Fibroblast of lung (primary cell): ENCODE measurements at regions not wholly inside any gene's neighbourhood (a gene's known extent, or its start where the extent isn't known, plus 50 kb on each side); places are given as distances from the start of the nearest gene placed in this dataset.

Source experiments
- DNase-seq, 2 donors: peaks; one replicate each; pipeline versions ENCODE4 v3.0.0 to v3.0.0-alpha.2; 2010; ENCODE audit warnings: low read depth in 2 of 2
- H2AFZ ChIP-seq: 2 replicates; pipeline ENCODE4 v1.5.1; 2012; ENCODE audit warnings: low read length, control low read depth, inconsistent platforms
- H3K27ac ChIP-seq: 2 replicates; pipeline ENCODE4 v1.5.1; 2011; ENCODE audit warnings: low read length, control low read depth; ENCODE audit not compliant: insufficient read depth
- H3K27me3 ChIP-seq: 2 replicates; pipeline ENCODE4 v1.5.1; 2011; ENCODE audit warnings: mild to moderate bottlenecking, low read length; ENCODE audit not compliant: control insufficient read depth, insufficient read depth
- H3K36me3 ChIP-seq: 2 replicates; pipeline ENCODE4 v1.5.1; 2011; ENCODE audit warnings: low read length; ENCODE audit not compliant: control insufficient read depth, insufficient read depth
- H3K4me1 ChIP-seq: 2 replicates; pipeline ENCODE4 v1.5.1; 2011; ENCODE audit warnings: low read length; ENCODE audit not compliant: control insufficient read depth, insufficient read depth; ENCODE audit errors: extremely low read depth
- H3K4me2 ChIP-seq: 2 replicates; pipeline ENCODE4 v1.5.1; 2011; ENCODE audit warnings: low read length, control low read depth; ENCODE audit not compliant: insufficient read depth; ENCODE audit errors: extremely low read depth
- H3K4me3 ChIP-seq, 4 experiments: fragments of 200-600 bp in 1 of 4; sonication (generic) in 1 of 4; replicated peaks in 1 of 4; 2 replicates each; pipeline ENCODE4 v1.5.1; 2011 to 2016; ENCODE audit warnings: low read length in 4 of 4, low read depth in 3 of 4, mild to moderate bottlenecking in 3 of 4, control low read depth in 2 of 4, inconsistent platforms in 1 of 4, mixed read lengths in 1 of 4; ENCODE audit not compliant: insufficient read depth in 1 of 4; ENCODE audit errors: control extremely low read depth in 1 of 4
- H3K79me2 ChIP-seq: 2 replicates; pipeline ENCODE4 v1.5.1; 2012; ENCODE audit warnings: mild to moderate bottlenecking, low read length, inconsistent platforms; ENCODE audit not compliant: control insufficient read depth, insufficient read depth
- H3K9ac ChIP-seq: 2 replicates; pipeline ENCODE4 v1.5.1; 2011; ENCODE audit warnings: mild to moderate bottlenecking, low read length, control low read depth; ENCODE audit not compliant: insufficient read depth
- H3K9me3 ChIP-seq: 2 replicates; pipeline ENCODE4 v1.5.1; 2012; ENCODE audit warnings: low read depth, low read length; ENCODE audit not compliant: control insufficient read depth, insufficient read depth
- H4K20me1 ChIP-seq: 2 replicates; pipeline ENCODE4 v1.5.1; 2011; ENCODE audit warnings: low read length; ENCODE audit not compliant: control insufficient read depth, insufficient read depth; ENCODE audit errors: extremely low read depth
- CTCF ChIP-seq, 2 donors: IDR thresholded peaks in 1 of 2; conservative IDR thresholded peaks in 1 of 2; 1 replicate in 1 of 2; 2 replicates in 1 of 2; pipeline ENCODE4 v1.5.1; 2011 to 2012; ENCODE audit warnings: low read length in 2 of 2, control low read depth in 1 of 2, inconsistent platforms in 1 of 2, low read depth in 1 of 2, mild to moderate bottlenecking in 1 of 2
- EZH2 ChIP-seq: IDR thresholded peaks from 2 replicates; pipeline ENCODE4 v1.5.1; 2012; ENCODE audit warnings: low read length, control low read depth, mild to moderate bottlenecking; ENCODE audit errors: missing control alignments

DNA sequence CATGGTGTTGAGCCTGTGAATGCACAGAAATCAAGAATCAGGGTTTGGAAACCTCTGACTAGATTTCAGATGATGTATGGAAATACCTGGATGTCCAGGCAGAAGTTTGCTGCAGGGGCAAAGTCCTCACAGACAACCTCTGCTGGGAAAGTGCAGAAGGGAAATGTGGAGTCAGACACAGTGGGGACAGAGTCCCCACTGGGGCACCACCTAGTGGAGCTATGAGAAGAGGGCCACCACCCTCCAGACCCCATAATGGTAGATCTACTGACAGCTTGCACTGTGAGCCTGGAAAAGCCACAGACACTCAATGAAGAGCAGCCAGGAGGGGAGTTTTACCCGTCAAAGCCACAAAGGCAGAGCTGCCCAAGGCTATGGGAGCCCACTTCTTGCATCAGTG lies 181.9 kb upstream of the SEMA6A start:
- Histone ChIP-seq H3K36me3 (no peaks in the 10 kb centered on the region), H3K27me3 (no peaks in the 10 kb centered on the region), H4K20me1 (no peaks in the 10 kb centered on the region), H3K4me1 (no peaks in the 10 kb centered on the region), H3K9me3 (no peaks in the 10 kb centered on the region), H3K4me2 (no peak overlapping the region), H3K27ac (no peak overlapping the region), H2AFZ (no peak overlapping the region), H3K9ac (no peak overlapping the region), H3K79me2 (no peaks in the 10 kb centered on the region), H3K4me3 (no peak overlapping the region)
- no peak for DNase-seq
- no peak for TF ChIP-seq CTCF (conservative IDR thresholded peaks at IDR 0.05 in 1 of 2, IDR thresholded peaks at IDR 0.05 in 1 of 2; ENCODE audit: low read depth in 1 of 2, low read length in 2 of 2)
- TF ChIP-seq EZH2, result no peak

GRCh38 chr5:116754556-116754955 lies 179.9 kb upstream of the SEMA6A start:
- Histone ChIP-seq H3K27ac (no peak overlapping the region), H3K9me3 (no peaks in the 10 kb centered on the region), H3K36me3 (no peaks in the 10 kb centered on the region), H2AFZ (no peak overlapping the region), H3K4me1 (no peaks in the 10 kb centered on the region), H4K20me1 (no peaks in the 10 kb centered on the region), H3K79me2 (no peaks in the 10 kb centered on the region), H3K4me3 (no peak overlapping the region), H3K27me3 (no peaks in the 10 kb centered on the region), H3K9ac (no peak overlapping the region), H3K4me2 (no peak overlapping the region)
- no peak for DNase-seq
- TF ChIP-seq CTCF (conservative IDR thresholded peaks at IDR 0.05 in 1 of 2, IDR thresholded peaks at IDR 0.05 in 1 of 2; ENCODE audit: low read depth in 1 of 2, low read length in 2 of 2), result no peak
- no peak for TF ChIP-seq EZH2

DNA sequence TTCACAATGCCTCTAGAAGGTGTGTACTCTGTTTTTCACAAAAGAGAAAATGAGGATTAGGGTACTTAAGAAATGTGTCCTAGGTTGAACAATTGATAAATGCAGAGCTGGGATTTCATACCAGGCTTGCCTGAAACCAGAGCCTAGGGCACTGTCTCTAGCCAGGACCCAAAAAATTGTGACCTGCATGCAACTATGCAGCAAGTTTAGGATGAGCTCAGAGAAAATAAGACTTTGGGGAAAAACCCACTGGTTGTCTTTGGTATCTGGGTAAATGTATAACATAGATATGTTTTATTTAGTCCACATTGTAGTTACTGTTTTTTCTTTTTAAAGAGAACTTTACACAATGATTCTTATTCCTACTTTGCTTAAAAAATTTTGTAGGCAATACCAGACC lies 177.1 kb upstream of the SEMA6A start:
- Histone ChIP-seq H2AFZ (no peak overlapping the region), H3K4me3 (no peak overlapping the region)
- TF ChIP-seq CTCF (conservative IDR thresholded peaks at IDR 0.05 in 1 of 2, IDR thresholded peaks at IDR 0.05 in 1 of 2; ENCODE audit: low read depth in 1 of 2, low read length in 2 of 2), result no peak
- no peak for TF ChIP-seq EZH2

More for the DNA sequence above, 177.1 kb upstream of the SEMA6A start:
- Histone ChIP-seq H3K4me1 (no peaks in the 10 kb centered on the region), H4K20me1 (no peaks in the 10 kb centered on the region), H3K9ac (no peak overlapping the region), H3K4me2 (no peak overlapping the region), H3K9me3 (no peaks in the 10 kb centered on the region), H3K27me3 (no peaks in the 10 kb centered on the region), H3K36me3 (no peaks in the 10 kb centered on the region), H3K79me2 (no peaks in the 10 kb centered on the region), H3K27ac (no peak overlapping the region)
- no peak for DNase-seq
